HCT116 (cell line): ENCODE measurements at regions not wholly inside any gene's neighbourhood (a gene's known extent, or its start where the extent isn't known, plus 50 kb on each side); places are given as distances from the start of the nearest gene placed in this dataset.
A peak's percentile ranks its signal among the peaks of the same experiment; 100 is the strongest.

Experiments
- ATAC-seq: fragments of 200-7000 bp; cut with Tn5 transposase; 2 replicates; pipeline ENCODE4 v1.9.1; 2020; ENCODE audit warnings: mild to moderate bottlenecking, moderate library complexity
- BruUV-seq: library from RNA; stranded (reverse); fragments of 400-500 nt; replicated peaks from 2 replicates; lab custom pipeline; 2021; lab: Mats Ljungman, UMichigan
- CTCF ChIA-PET: fragments of 300-600 bp; sonication (Branson Sonifier 250); formaldehyde crosslinking; loops from one replicate; lab custom pipeline; 2021; ENCODE audit warnings: antibody characterized with exemption; lab: Charles Lee
- POLR2A ChIA-PET: fragments of 300-600, 350-600 bp; sonication (Branson Sonifier 250); formaldehyde crosslinking; loops from one replicate; lab custom pipeline; 2021; ENCODE audit warnings: antibody characterized with exemption; lab: Charles Lee
- RAD21 ChIA-PET, 2 experiments: fragments of 300-600 bp; sonication (Branson Sonifier 250); formaldehyde crosslinking; loops; one replicate each; lab custom pipeline; 2023; ENCODE audit warnings: low total read pairs in 2 of 2; ENCODE audit not compliant: uncharacterized antibody in 2 of 2, unreplicated experiment in 2 of 2, low non-redundant PET in 1 of 2; lab: Charles Lee
- DNase-seq: peaks from one replicate; pipeline ENCODE4 v3.0.0-alpha.2; 2010; ENCODE audit warnings: low read depth, low spot score
- H2AFZ ChIP-seq: fragments of 200-600 bp; shearing (Covaris generic), sonication (generic); 2 replicates; pipeline ENCODE4 v1.6.1; 2017; ENCODE audit warnings: low read depth, mixed run types, mixed read lengths, antibody characterized with exemption, low read length; ENCODE audit not compliant: poor library complexity, severe bottlenecking
- H3K27ac ChIP-seq: 2 replicates; pipeline ENCODE4 v1.5.1; 2012; ENCODE audit warnings: low read depth, low read length
- H3K27me3 ChIP-seq: fragments of 200-600 bp; sonication (generic); 2 replicates; pipeline ENCODE4 v1.6.1; 2016; ENCODE audit warnings: mixed run types, low read length, mixed read lengths; ENCODE audit not compliant: insufficient read depth
- H3K36me3 ChIP-seq, 2 experiments: fragments of 200-500 bp in 1 of 2; fragments of 200-600 bp in 1 of 2; sonication (Bioruptor generic) in 1 of 2; sonication (generic) in 1 of 2; 2 replicates each; pipeline versions ENCODE4 v1.5.1 to v1.6.1; 2014 to 2016; ENCODE audit warnings: low read length in 2 of 2, inconsistent platforms in 1 of 2, mixed read lengths in 1 of 2, mixed run types in 1 of 2; ENCODE audit not compliant: insufficient read depth in 2 of 2, control insufficient read depth in 1 of 2
- H3K4me1 ChIP-seq, 2 experiments: fragments of 200-600 bp in 1 of 2; sonication (generic) in 1 of 2; 2 replicates each; pipeline versions ENCODE4 v1.5.1 to v1.6.1; 2012 to 2017; ENCODE audit warnings: low read length in 2 of 2, inconsistent platforms in 1 of 2, mild to moderate bottlenecking in 1 of 2, mixed read lengths in 1 of 2, mixed run types in 1 of 2, moderate library complexity in 1 of 2; ENCODE audit not compliant: insufficient read depth in 2 of 2, control insufficient read depth in 1 of 2
- H3K4me2 ChIP-seq: fragments of 200-600 bp; sonication (generic); 2 replicates; pipeline ENCODE4 v1.6.1; 2017; ENCODE audit warnings: mixed run types, low read length, mixed read lengths
- H3K4me3 ChIP-seq, 2 experiments: fragments of 200-600 bp in 1 of 2; sonication (generic) in 1 of 2; replicated peaks in 1 of 2; 2 replicates each; pipeline ENCODE4 v1.5.1; 2011 to 2016; ENCODE audit warnings: low read length in 2 of 2, control low read depth in 1 of 2, low read depth in 1 of 2, mild to moderate bottlenecking in 1 of 2, mixed read lengths in 1 of 2, mixed run types in 1 of 2
- H3K79me2 ChIP-seq: fragments of 200-600 bp; sonication (generic); 2 replicates; pipeline ENCODE4 v1.6.1; 2017; ENCODE audit warnings: mild to moderate bottlenecking, mixed run types, low read length, moderate library complexity, mixed read lengths; ENCODE audit not compliant: insufficient read depth
- H3K9ac ChIP-seq: fragments of 200-600 bp; sonication (generic); 2 replicates; pipeline ENCODE4 v1.6.1; 2016; ENCODE audit warnings: low read length, mixed read lengths
- H3K9me2 ChIP-seq: fragments of 200-600 bp; sonication (generic), shearing (Covaris generic); 2 replicates; pipeline ENCODE4 v1.6.1; 2017; ENCODE audit warnings: mixed run types, mild to moderate bottlenecking, moderate library complexity; ENCODE audit not compliant: insufficient read depth
- H3K9me3 ChIP-seq, 2 experiments: fragments of 200-500 bp in 1 of 2; fragments of 200-600 bp in 1 of 2; sonication (Bioruptor generic) in 1 of 2; sonication (generic) in 1 of 2; 2 replicates each; pipeline ENCODE4 v1.6.1; 2014 to 2017; ENCODE audit warnings: low read length in 2 of 2, mixed read lengths in 2 of 2, inconsistent platforms in 1 of 2, low read depth in 1 of 2, mild to moderate bottlenecking in 1 of 2, mixed run types in 1 of 2, moderate library complexity in 1 of 2; ENCODE audit not compliant: control insufficient read depth in 1 of 2, insufficient read depth in 1 of 2
- H4K20me1 ChIP-seq: fragments of 200-600 bp; sonication (generic), shearing (Covaris generic); 2 replicates; pipeline ENCODE4 v1.6.1; 2017; ENCODE audit warnings: mixed run types, mild to moderate bottlenecking, moderate library complexity; ENCODE audit not compliant: insufficient read depth
- CBX3 ChIP-seq: IDR thresholded peaks from 2 replicates; pipeline ENCODE4 v1.6.1; 2012; ENCODE audit warnings: low read depth
- CTCF ChIP-seq, 3 experiments: fragments of 200-600 bp in 1 of 3; sonication (generic) in 1 of 3; IDR thresholded peaks in 2 of 3; conservative IDR thresholded peaks in 1 of 3; 2 replicates each; pipeline ENCODE4 v1.5.1; 2012 to 2017; ENCODE audit warnings: low read depth in 2 of 3, low read length in 2 of 3, antibody characterized with exemption in 1 of 3, borderline replicate concordance in 1 of 3, control low read depth in 1 of 3, mild to moderate bottlenecking in 1 of 3, mixed read lengths in 1 of 3, mixed run types in 1 of 3, moderate library complexity in 1 of 3; ENCODE audit not compliant: insufficient read depth in 1 of 3
- FOSL1 ChIP-seq: IDR thresholded peaks from 2 replicates; pipeline ENCODE4 v1.6.1; 2012; ENCODE audit warnings: low read depth
- POLR2AphosphoS5 ChIP-seq: IDR thresholded peaks from 2 replicates; pipeline ENCODE4 v1.6.1; 2011; ENCODE audit warnings: mild to moderate bottlenecking, low read depth, low read length, moderate library complexity
- RAD21 ChIP-seq: IDR thresholded peaks from 2 replicates; pipeline ENCODE4 v1.6.1; 2012; ENCODE audit warnings: low read depth, mild to moderate bottlenecking
- YY1 ChIP-seq: IDR thresholded peaks from 2 replicates; pipeline ENCODE4 v1.6.1; 2011; ENCODE audit warnings: low read length, low read depth, moderate library complexity, mild to moderate bottlenecking; ENCODE audit not compliant: insufficient replicate concordance; ENCODE audit errors: extremely low read depth
- intact Hi-C: fragments of 100-400 bp; cut with micrococcal nuclease; formaldehyde crosslinking; loops from 2 replicates; pipeline ENCODE4 v1.10.0; 2022

DNA sequence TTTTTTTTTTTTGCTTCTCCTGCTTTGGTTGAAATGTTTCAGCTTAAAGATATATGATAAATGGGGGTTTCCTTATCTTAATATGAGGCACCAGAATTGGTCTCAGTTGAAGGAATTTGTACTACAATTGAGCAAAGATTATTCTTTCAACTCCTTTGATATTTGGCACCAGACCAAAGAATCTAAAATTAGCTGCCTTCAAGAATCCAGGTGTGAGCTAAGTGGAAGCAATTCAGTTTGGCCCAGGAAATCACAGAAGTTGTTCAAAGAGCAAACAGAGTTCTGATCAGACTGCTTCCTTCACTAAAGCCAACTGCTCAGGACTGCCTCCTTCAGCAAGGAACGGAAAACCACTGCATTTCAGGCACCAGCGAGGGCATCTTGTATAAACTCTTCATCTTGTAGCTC lies 68.3 kb upstream of the BCAR3 start:
- TF ChIP-seq YY1, result no peak
- peak; percentile 12 to 53 (median 46); a peak in 5 of 6 replicates for TF ChIP-seq CTCF (IDR thresholded peaks at IDR 0.05 in 2 of 3, conservative IDR thresholded peaks at IDR 0.05 in 1 of 3; ENCODE audit: borderline replicate concordance in 1 of 3, insufficient read depth in 1 of 3, low read depth in 2 of 3, low read length in 2 of 3)
- TF ChIP-seq FOSL1, result no peak
- peak; percentile 51; the same call in 1 of the 2 replicates for TF ChIP-seq RAD21
- 0 out of 2 replicates have a peak, but pooled peaks have one; percentile 55 for TF ChIP-seq CBX3
- TF ChIP-seq POLR2AphosphoS5, result 0 out of 2 replicates have a peak, but pooled peaks have one; percentile 24
- no TSS peak for BruUV-seq
- Histone ChIP-seq H3K27me3 (no peaks in the 10 kb centered on the region), H3K9ac (peak overlapping the region; percentile 36; the same call in 1 of the 2 replicates), H3K9me2 (no peaks in the 10 kb centered on the region), H2AFZ (no peak overlapping the region), H3K4me1 (peaks cover 16 to 48% of the 10 kb centered on the region in 2 experiments), H3K36me3 (no peaks in the 10 kb centered on the region), H3K79me2 (no peaks in the 10 kb centered on the region), H3K9me3 (peaks cover 0 to 9% of the 10 kb centered on the region in 2 experiments; a peak in 1 of 4 replicates), H4K20me1 (no peaks in the 10 kb centered on the region), H3K27ac (no peak overlapping the region; the same call in 1 of the 2 replicates), H3K4me2 (peak overlapping the region; percentile 40), H3K4me3 (no peak overlapping the region)
- ATAC-seq (peak; percentile 74), DNase-seq (peak; percentile 18)
- CTCF ChIA-PET, result interaction anchor here (0.7 to 1.4 kb wide), 2 partner anchors 12 to 121 kb away, joined by 3 to 7 read pairs; no protein-coding TSS in a partner anchor
- POLR2A ChIA-PET, result interaction anchor here (0.7 kb wide), 1 partner anchor 38 kb away, joined by 3 read pairs; no protein-coding TSS in a partner anchor
- intact Hi-C loops, result no loop called here
- RAD21 ChIA-PET, result no interaction called here
